ENCODE measurements at regions not wholly inside any gene's neighbourhood (a gene's known extent, or its start where the extent isn't known, plus 50 kb on each side); places are given as distances from the start of the nearest gene placed in this dataset.

- Mint-ChIP-seq H3K9me3 (no peaks in the 10 kb centered on the region), H3K27me3 (ENCODE audit: low read depth) (peaks cover 25% of the 10 kb centered on the region), H3K27ac (ENCODE audit: unreplicated experiment) (no peak overlapping the region), H3K4me3 (no peak overlapping the region), H3K4me1 (peaks cover 14% of the 10 kb centered on the region), H3K36me3 (ENCODE audit: low read depth) (no peaks in the 10 kb centered on the region)
- TF ChIP-seq, protein P1, sequence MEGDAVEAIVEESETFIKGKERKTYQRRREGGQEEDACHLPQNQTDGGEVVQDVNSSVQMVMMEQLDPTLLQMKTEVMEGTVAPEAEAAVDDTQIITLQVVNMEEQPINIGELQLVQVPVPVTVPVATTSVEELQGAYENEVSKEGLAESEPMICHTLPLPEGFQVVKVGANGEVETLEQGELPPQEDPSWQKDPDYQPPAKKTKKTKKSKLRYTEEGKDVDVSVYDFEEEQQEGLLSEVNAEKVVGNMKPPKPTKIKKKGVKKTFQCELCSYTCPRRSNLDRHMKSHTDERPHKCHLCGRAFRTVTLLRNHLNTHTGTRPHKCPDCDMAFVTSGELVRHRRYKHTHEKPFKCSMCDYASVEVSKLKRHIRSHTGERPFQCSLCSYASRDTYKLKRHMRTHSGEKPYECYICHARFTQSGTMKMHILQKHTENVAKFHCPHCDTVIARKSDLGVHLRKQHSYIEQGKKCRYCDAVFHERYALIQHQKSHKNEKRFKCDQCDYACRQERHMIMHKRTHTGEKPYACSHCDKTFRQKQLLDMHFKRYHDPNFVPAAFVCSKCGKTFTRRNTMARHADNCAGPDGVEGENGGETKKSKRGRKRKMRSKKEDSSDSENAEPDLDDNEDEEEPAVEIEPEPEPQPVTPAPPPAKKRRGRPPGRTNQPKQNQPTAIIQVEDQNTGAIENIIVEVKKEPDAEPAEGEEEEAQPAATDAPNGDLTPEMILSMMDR (conservative IDR thresholded peaks at IDR 0.05) = no peak
- no peak for DNase-seq (ENCODE audit: low read depth, low spot score)
Observed at GRCh38 chr10:113409175-113409574, 143.7 kb upstream of the HABP2 start.

- Mint-ChIP-seq H3K9me3 (no peaks in the 10 kb centered on the region), H3K4me3 (no peak overlapping the region), H3K36me3 (ENCODE audit: low read depth) (no peaks in the 10 kb centered on the region), H3K4me1 (peaks cover 18% of the 10 kb centered on the region), H3K27me3 (ENCODE audit: low read depth) (peaks cover 25% of the 10 kb centered on the region), H3K27ac (ENCODE audit: unreplicated experiment) (no peak overlapping the region)
- TF ChIP-seq, protein P1 (conservative IDR thresholded peaks at IDR 0.05) = no peak
- no peak for DNase-seq (ENCODE audit: low read depth, low spot score)
Observed at GRCh38 chr10:113410618-113411017, 142.2 kb upstream of the HABP2 start.

DNA sequence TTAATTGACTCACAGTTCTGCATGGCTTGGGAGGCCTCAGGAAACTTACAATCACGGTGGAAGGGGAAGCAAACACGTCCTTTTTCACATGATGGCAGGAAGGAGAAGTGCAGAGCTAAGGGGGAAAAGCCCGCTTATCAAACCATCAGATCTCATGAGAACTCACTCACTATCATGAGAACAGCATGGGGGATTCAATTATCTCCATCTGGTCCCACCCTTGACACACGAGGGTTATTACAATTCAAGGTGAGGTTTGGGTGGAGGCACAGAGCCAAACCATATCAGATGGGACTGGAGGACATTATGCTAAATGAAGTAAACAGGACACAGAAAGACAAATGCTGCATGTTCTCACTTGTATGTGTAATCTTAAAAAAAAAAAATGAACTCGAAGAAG lies 141.4 kb upstream of the HABP2 start:
- peaks cover 21% of the 10 kb centered on the region for H3K27me3 Mint-ChIP-seq (ENCODE audit: low read depth)
- no peaks in the 10 kb centered on the region for H3K36me3 Mint-ChIP-seq (ENCODE audit: low read depth)
- no peak for DNase-seq (ENCODE audit: low read depth, low spot score)
- peaks cover 18% of the 10 kb centered on the region for H3K4me1 Mint-ChIP-seq
- no peak overlapping the region for H3K27ac Mint-ChIP-seq (ENCODE audit: unreplicated experiment)
- no peak overlapping the region for H3K4me3 Mint-ChIP-seq
- TF ChIP-seq, protein P1 (conservative IDR thresholded peaks at IDR 0.05) = no peak
- no peaks in the 10 kb centered on the region for H3K9me3 Mint-ChIP-seq

DNA sequence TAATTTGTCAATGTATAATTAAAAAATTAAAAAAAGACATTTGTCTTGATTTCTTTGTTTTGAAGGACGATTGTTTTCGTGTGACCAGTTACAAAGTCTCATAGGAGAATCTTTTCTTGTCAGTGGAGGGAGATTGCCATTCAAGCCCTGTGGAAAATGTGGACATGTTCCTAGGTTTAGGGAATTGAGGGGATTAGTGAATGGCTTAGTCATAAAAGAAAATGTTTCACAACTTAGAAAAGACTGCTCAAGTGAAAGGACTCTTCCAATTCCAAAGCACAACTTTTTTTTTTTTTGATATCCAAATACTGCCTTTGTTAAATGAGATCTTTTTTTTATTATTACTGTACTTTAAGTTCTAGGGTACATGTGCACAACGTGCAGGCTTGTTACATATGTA lies 140.7 kb upstream of the HABP2 start:
- H3K4me3 Mint-ChIP-seq = no peak overlapping the region
- no peaks in the 10 kb centered on the region for H3K9me3 Mint-ChIP-seq
- H3K27ac Mint-ChIP-seq (ENCODE audit: unreplicated experiment) = no peak overlapping the region
- peaks cover 13% of the 10 kb centered on the region for H3K27me3 Mint-ChIP-seq (ENCODE audit: low read depth)
- no peak for DNase-seq (ENCODE audit: low read depth, low spot score)
- H3K36me3 Mint-ChIP-seq (ENCODE audit: low read depth) = peaks cover 2% of the 10 kb centered on the region
- peaks cover 17% of the 10 kb centered on the region for H3K4me1 Mint-ChIP-seq
- TF ChIP-seq, protein P1 (conservative IDR thresholded peaks at IDR 0.05) = no peak

DNA sequence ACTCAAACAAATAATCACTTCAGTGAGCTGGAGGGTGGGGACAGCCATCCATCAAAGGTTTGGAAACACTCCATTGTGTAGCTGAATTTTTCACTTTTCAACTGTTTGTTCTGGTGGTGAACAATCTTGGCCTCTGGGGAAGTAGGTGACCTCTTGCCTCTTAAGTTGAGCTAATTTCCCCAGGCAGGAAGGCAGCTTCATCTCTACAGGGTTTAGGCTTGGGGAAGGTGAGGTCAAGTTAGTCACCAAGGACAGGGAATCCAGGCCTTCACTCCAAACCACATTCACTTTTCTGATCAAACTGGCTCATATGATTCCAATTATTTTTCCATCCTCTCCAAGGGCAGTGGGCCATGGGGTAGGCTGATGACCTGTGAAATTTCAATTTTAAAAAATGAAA lies 138.3 kb upstream of the HABP2 start:
- Mint-ChIP-seq H3K27ac (ENCODE audit: unreplicated experiment) (no peak overlapping the region), H3K4me3 (no peak overlapping the region), H3K36me3 (ENCODE audit: low read depth) (peaks cover 4% of the 10 kb centered on the region), H3K4me1 (peaks cover 5% of the 10 kb centered on the region), H3K9me3 (peaks cover 4% of the 10 kb centered on the region), H3K27me3 (ENCODE audit: low read depth) (peaks cover 9% of the 10 kb centered on the region)
- DNase-seq (ENCODE audit: low read depth, low spot score) = no peak
- TF ChIP-seq, protein P1 (conservative IDR thresholded peaks at IDR 0.05) = no peak

DNA sequence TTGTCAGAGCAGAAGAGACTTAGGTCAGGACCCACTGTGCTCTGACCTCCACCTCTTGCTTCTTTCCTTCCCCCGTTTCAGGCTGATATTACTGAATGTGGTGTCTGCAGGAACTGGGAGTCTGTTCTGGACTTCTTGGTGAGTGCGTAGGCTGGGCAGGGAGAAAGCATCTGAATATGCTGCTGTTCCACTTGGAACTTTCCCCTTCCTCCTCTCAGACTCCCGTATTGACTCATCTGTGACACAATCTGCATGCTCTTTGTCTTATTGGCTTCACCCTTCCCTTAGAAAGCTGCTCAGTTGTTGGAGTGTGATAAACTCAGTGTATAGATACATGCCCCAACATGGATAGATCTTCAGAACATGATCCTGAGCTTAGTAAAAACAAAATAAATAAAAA lies 137.6 kb upstream of the HABP2 start:
- H3K9me3 Mint-ChIP-seq = peaks cover 9% of the 10 kb centered on the region
- peaks cover 4% of the 10 kb centered on the region for H3K36me3 Mint-ChIP-seq (ENCODE audit: low read depth)
- no peak for DNase-seq (ENCODE audit: low read depth, low spot score)
- TF ChIP-seq, protein P1 (conservative IDR thresholded peaks at IDR 0.05) = no peak
- no peak overlapping the region for H3K4me3 Mint-ChIP-seq
- H3K4me1 Mint-ChIP-seq = peaks cover 5% of the 10 kb centered on the region
- no peak overlapping the region for H3K27ac Mint-ChIP-seq (ENCODE audit: unreplicated experiment)
- H3K27me3 Mint-ChIP-seq (ENCODE audit: low read depth) = peaks cover 5% of the 10 kb centered on the region

All from neural crest cell (in vitro differentiated cells).